Frontal cortex (tissue), 3 donors: ENCODE measurements at regions not wholly inside any gene's neighbourhood (a gene's known extent, or its start where the extent isn't known, plus 50 kb on each side); places are given as distances from the start of the nearest gene placed in this dataset.

Source experiments
- DNase-seq, 2 donors: peaks; one replicate each; pipeline ENCODE4 v3.0.0; 2012; ENCODE audit warnings: low spot score in 2 of 2
- FAIRE-seq: peaks from 2 replicates; lab custom pipeline; 2012; peaks lifted over from hg19 to GRCh38; lab: Jason Lieb, UNC
- donor health status: control.
- donor health status: control.
- donor health status: control.

DNA sequence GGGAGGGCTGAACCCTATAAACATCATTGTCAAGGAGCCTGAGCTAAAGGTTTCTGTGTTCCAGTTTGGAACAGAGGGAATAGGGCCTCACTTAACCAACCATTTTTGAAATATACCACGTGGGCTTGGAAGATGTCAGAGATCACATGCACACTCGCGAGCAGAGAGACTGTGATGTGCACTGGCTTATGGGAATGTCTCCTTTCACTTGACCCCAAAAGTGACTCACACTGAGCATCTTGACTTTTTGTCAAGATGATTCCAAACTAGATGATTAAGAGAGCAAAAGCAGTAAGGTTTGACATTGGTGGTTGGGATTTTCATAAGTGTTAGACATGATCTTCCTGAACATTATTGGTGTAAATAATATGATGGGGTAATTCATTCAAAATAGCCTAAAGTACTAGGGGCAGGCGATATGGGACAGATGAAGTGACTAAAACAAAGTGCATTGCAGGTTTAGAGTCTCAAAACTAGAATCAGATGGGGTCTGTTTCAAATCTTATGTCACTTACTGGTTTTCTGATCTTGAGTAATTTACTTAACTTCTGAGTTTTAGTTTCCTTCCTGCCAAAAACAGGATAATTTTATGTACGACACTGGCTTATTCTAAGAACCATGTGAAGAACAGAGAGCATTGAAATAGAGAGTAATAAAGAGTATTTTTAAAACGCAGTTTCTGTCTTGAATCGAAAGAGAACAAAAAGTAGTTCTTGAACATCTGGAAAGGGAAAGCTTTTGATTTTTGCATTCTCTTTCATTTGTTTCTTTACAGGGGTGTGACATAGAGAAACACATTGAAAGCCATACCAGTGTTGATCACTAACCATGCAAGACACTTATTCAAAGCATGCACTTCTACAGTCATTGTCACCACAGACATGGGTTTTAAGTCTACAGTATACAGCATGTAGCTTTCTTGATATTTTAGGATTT is 383.0 kb downstream of the DIRAS2 start:
- FAIRE-seq (no peak), DNase-seq (no peak)

GRCh38 chr9:90261698-90262097 is 380.9 kb downstream of the DIRAS2 start:
- FAIRE-seq (no peak), DNase-seq (no peak)

DNA sequence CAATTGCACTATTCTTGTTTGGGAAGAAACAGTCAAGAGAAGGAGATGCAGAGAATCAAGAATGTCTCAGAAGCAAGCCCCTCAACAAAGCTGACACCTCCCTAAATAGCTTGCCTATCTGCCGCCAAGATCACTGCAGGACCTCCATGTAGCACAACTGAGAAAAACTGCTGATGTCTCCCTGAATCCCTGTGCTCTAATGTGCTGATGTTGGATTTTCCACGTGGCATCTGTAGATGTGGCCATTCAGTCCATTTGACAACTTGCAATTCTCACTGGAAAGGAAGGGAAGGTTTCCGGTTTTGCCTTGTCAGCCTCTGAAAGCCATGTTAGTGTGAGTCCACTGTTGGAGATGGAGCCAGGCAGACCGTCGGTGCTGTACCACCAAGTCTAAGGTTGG is 374.0 kb downstream of the DIRAS2 start:
- no peak for FAIRE-seq
- DNase-seq = no peak

DNA sequence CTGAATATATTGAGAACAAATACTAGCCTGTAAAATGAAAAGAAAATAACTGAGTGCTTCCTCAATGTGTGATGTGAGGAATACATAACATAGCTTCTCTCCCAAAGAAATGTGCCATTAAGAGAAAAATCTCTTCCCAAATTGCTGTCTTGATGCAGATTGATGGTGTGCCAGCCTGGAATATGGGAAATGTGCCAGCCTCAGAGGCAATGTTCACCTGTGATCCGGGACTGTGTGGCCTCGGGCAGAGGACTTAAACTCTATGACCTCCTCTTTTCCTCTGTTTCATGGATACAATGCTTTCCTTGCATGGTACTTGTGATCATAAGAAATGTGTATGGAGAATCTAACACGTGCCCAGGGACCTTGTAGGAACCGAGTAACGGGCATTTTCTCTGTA is 370.9 kb downstream of the DIRAS2 start:
- DNase-seq (no peak), FAIRE-seq (no peak)

DNA sequence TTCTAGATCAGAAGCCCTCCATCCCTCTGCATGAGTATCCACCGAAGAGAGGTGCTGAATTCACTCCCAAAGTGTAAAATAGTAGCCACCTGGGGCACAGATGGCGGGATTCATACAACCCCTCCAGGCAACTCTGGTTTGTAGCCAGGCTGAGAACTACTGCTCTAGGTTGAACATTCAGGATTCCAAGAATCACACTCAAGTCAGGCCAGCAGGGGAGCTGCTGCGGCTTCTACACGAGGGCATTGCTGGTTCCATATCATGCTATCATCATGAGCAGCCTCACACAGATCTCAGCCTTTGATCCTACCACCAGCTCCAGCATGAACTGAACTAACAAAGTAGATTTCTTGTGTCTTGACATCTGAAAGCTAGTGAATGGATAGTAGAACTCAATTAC is 367.9 kb downstream of the DIRAS2 start:
- DNase-seq (no peak), FAIRE-seq (no peak)

GRCh38 chr9:90285946-90286345 is 356.7 kb downstream of the DIRAS2 start:
- DNase-seq (no peak), FAIRE-seq (no peak)

DNA sequence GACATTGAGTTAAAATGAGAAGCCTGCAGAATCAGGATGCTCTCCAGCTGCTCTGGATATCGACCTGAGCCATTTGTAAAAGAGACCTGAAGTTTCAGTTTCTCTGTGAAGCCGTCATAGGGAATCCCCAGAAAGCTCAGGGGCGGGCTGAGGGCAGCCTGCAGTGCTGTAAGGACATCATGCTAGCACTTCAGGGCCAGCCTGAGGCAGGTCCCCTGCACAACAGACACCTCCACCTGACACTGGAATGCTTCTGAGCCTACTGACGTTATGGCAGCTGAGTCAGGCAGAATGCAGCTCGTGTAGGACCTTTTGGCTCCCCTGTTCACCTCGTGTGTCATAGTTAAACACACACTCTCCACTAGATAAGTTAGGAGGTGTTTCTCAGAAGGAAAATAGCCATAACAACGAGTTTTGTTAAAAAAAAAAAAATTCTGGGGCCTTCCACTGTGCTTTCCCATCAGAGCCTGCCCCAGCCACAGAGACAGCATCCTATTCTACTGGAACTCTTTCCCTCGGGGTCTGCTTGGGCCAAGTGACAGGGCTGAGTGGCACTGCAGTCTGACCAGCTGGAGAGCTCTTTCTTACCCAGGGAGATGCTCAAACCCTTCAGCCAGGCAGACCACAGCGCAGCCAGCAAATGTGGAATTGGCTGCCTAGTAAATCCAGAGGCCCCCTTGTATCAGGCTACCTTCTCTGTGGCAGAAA is 354.9 kb downstream of the DIRAS2 start:
- no peak for DNase-seq
- no peak for FAIRE-seq

- no peak for FAIRE-seq
- no peak for DNase-seq
These were observed 354.4 kb downstream of the DIRAS2 start for GRCh38 chr9:90288275-90288639.

GRCh38 chr9:90290716-90291485 is 351.7 kb downstream of the DIRAS2 start:
- DNase-seq (no peak), FAIRE-seq (no peak)

- FAIRE-seq (no peak), DNase-seq (no peak)
These were observed 346.1 kb downstream of the DIRAS2 start for GRCh38 chr9:90296539-90296938.

GRCh38 chr9:90299968-90300367 is 342.7 kb downstream of the DIRAS2 start:
- FAIRE-seq (no peak), DNase-seq (no peak)

DNA sequence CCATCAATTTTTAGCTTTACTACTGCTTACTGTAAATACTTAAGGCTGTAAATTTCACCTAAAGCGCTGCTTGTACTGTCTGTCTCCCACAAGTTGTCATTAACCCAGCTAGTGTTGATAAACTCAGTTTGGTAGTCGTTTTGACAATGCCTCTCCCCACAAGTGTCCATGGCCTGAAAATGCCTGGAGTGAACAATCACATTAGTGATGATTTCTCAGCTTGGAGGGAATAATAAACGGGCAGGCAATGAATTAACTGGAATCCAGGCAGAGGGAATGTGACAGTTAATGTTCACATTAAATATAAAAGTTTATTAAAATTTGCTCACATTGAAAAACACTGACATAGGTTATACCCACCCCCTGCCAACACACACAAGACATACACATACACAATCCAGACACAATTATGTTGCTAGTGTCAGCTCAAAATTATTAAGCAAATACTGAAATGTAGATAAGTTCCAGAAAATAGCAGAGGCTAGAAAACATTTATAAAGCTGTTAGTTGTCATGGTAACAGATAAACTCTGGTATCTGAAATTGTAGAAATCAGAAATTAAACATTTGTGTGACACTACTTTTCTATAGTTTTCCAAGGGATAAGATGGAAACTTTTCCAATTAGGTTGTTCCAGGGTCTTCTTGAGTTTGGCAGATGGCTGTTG is 341.9 kb downstream of the DIRAS2 start:
- no peak for FAIRE-seq
- DNase-seq = no peak

- no peak for FAIRE-seq
- peak in 1 of 2 donors; percentile 18 for DNase-seq
These were observed 341.4 kb downstream of the DIRAS2 start for GRCh38 chr9:90301277-90301653.

GRCh38 chr9:90303655-90304054 is 339.0 kb downstream of the DIRAS2 start:
- DNase-seq (no peak), FAIRE-seq (no peak)

GRCh38 chr9:90306158-90306557 is 336.5 kb downstream of the DIRAS2 start:
- no peak for FAIRE-seq
- no peak for DNase-seq

DNA sequence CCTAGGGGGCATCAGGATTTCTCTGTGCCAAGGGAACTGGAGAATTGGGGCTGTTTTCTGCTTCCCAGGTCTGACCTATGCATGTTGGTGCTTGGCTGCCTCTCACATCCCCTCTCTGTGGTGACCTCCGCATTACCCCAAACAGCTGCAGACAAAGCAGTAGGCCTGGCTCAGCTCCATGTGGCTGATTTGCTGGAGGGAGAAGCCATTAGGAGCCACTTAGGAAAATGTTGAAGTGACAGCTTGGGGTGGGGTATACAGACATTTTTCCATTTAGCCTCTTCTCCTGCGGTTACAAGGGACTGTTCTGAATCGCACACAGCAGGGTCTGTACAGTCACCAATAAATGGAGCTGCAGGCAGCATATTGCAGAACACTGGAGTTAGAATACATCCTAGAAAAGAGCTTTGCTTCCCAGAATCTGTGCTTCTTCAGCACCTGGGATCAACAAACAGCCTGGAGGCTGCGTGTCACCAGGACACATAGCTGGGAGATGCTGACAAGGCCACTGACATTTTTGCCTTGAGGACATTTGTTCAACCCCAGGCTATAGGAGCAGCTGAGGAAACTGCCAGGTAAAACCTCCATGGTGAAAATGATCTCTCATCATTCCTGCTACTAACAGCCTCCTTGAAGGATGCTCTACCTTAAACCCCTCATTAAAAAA is 335.3 kb downstream of the DIRAS2 start:
- no peak for FAIRE-seq

DNA sequence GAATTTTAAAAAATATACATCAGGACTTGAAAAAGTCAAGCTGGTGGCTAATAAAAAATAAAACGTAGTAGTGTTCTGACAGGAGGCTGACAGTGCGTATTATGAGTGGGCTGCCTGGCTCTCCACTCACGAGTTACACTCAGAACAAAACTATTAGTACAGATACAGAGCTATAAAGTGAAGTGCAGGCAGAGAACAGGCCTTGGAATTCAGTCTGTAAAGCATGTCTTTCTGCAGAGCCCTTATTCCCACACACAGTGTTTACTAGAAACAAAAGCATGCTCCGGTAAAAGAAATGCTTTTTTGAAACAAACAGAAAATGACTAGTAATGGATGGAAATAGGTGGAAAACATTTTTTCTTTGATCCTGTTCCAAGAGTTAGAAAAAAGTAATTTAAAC is 334.7 kb downstream of the DIRAS2 start:
- no peak for DNase-seq
- no peak for FAIRE-seq

More for the DNA sequence above, 335.3 kb downstream of the DIRAS2 start:
- DNase-seq = no peak

GRCh38 chr9:90308691-90309090 is 333.9 kb downstream of the DIRAS2 start:
- DNase-seq (no peak), FAIRE-seq (no peak)

- no peak for FAIRE-seq
These were observed 332.7 kb downstream of the DIRAS2 start for GRCh38 chr9:90309809-90310520.

More at GRCh38 chr9:90309809-90310520, 332.7 kb downstream of the DIRAS2 start:
- no peak for DNase-seq
